Upper lobe of right lung (tissue), 1 donor: ENCODE measurements at regions not wholly inside any gene's neighbourhood (a gene's known extent, or its start where the extent isn't known, plus 50 kb on each side); places are given as distances from the start of the nearest gene placed in this dataset.

Experiments used
- ATAC-seq: fragments of 200-7000 bp; cut with Tn5 transposase; one replicate; pipeline ENCODE4 v1.9.1; 2020; ENCODE audit warnings: mild to moderate bottlenecking, moderate library complexity
- DNase-seq: peaks from one replicate; pipeline ENCODE4 v3.0.0-alpha.2; 2020
- H3K27ac ChIP-seq: fragments of 200-600 bp; one replicate; pipeline ENCODE4 v1.8.0; 2022
- H3K27me3 ChIP-seq: fragments of 200-600 bp; one replicate; pipeline ENCODE4 v1.8.0; 2022; ENCODE audit warnings: mild to moderate bottlenecking
- H3K36me3 ChIP-seq: fragments of 200-600 bp; one replicate; pipeline ENCODE4 v1.8.0; 2022
- H3K4me1 ChIP-seq: fragments of 200-600 bp; one replicate; pipeline ENCODE4 v1.8.0; 2022
- H3K4me3 ChIP-seq: fragments of 200-600 bp; one replicate; pipeline ENCODE4 v1.8.0; 2022; ENCODE audit warnings: mild to moderate bottlenecking
- H3K9me3 ChIP-seq: fragments of 200-600 bp; one replicate; pipeline ENCODE4 v1.8.0; 2022
- intact Hi-C: fragments of 100-400 bp; cut with DNase I; formaldehyde crosslinking; loops from one replicate; pipeline ENCODE4 v1.11.0; 2022
- TF ChIP-seq, protein P1 (sequence below): fragments of 200-600 bp; IDR thresholded peaks from one replicate; pipeline ENCODE4 v1.8.0; 2022; ENCODE audit warnings: antibody characterized with exemption
- donor health status: DM: no; HTN: yes; CAD: no; lungs with severe emphysema.

DNA sequence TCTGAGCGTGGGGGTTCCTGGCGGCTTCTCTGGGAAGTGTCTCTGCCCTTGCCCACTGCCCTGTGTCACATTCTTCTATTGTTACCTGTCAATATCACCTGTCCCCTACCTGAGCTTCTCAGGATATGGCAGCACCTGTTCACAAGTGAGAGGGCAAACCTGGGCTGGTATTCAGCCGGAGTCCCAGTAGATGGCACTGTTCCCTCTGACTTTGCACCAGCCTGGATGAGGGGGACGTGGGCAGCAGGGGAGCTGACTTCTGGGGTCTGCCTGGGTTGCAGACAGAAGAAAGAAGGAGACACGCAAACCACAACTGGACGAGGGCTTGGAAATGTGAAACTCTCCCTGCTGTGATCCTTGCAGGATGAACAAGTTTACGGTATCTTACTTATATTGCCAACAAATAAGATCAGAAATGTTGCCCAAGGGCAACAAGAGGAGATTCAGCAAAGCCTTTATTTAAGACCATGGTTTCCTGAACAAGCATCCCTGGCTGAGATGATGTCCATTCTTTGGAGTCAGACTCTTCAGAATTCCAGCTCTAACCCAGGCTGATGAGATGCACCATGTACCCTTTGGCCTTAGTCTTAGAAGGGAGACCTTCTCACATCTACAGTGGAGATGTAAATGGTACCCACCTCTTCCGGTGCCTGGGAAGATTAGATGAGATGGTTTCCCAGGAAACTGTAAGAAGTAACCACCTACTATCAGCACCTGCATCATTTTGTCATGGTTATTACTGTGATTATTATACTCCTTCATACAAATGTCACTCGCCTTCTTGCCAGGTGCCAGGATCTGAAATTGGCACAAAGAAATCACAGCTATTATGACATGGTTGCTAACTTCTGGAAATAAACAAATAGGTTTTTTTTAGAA is 400.0 kb upstream of the CDH4 start:
- H3K27ac ChIP-seq, result no peak overlapping the region
- H3K27me3 ChIP-seq, result no peaks in the 10 kb centered on the region
- no peaks in the 10 kb centered on the region for H3K36me3 ChIP-seq
- DNase-seq (no peak), ATAC-seq (peak; percentile 36)
- TF ChIP-seq, protein P1, sequence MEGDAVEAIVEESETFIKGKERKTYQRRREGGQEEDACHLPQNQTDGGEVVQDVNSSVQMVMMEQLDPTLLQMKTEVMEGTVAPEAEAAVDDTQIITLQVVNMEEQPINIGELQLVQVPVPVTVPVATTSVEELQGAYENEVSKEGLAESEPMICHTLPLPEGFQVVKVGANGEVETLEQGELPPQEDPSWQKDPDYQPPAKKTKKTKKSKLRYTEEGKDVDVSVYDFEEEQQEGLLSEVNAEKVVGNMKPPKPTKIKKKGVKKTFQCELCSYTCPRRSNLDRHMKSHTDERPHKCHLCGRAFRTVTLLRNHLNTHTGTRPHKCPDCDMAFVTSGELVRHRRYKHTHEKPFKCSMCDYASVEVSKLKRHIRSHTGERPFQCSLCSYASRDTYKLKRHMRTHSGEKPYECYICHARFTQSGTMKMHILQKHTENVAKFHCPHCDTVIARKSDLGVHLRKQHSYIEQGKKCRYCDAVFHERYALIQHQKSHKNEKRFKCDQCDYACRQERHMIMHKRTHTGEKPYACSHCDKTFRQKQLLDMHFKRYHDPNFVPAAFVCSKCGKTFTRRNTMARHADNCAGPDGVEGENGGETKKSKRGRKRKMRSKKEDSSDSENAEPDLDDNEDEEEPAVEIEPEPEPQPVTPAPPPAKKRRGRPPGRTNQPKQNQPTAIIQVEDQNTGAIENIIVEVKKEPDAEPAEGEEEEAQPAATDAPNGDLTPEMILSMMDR, result peak; percentile 25
- H3K9me3 ChIP-seq, result no peaks in the 10 kb centered on the region
- no peak overlapping the region for H3K4me3 ChIP-seq
- intact Hi-C loops, result no loop called here
- H3K4me1 ChIP-seq, result no peaks in the 10 kb centered on the region

DNA sequence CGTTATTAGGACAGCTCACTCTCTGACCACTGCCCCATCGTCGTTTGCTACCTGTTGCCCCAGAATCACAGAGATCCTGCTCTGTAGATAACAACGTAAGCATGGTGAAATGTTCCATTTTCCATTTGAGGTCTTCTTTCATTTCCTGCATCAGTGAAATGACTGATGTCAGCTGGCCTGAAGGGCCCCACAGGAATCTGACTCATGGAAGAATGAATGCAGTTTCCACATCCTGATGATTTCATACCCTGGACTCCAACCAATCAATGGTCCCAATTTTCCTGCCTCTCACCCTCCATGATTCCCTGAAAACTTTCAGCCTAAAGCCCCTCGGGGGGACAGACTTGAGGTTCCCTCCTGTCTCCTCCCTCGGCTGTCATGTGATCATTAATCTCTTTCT is 394.4 kb upstream of the CDH4 start:
- no peaks in the 10 kb centered on the region for H3K36me3 ChIP-seq
- no peaks in the 10 kb centered on the region for H3K9me3 ChIP-seq
- no peak for DNase-seq
- TF ChIP-seq, protein P1, result no peak
- H3K4me1 ChIP-seq, result no peaks in the 10 kb centered on the region
- H3K4me3 ChIP-seq, result no peak overlapping the region
- ATAC-seq, result no peak
- H3K27ac ChIP-seq, result no peak overlapping the region
- H3K27me3 ChIP-seq, result no peaks in the 10 kb centered on the region
- intact Hi-C loops, result no loop called here

DNA sequence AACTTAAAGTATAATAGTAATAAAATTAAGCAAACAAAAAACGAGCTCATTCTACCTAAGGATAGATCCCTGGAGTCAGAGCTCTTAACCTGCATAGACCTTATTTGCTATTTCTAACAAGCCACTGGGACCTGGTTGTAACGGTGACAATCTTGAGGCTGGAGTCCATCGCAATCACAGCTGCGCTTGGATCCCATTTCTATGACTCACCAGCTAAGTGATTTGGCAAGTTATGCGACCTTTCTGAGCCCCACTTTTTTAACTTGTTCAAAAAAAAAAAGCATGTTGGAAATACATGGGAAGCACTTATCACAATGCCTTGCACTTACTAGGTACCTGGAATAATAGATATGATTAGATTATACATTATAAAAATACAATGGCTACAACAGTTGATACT is 389.5 kb upstream of the CDH4 start:
- no peaks in the 10 kb centered on the region for H3K9me3 ChIP-seq
- DNase-seq (no peak), ATAC-seq (no peak)
- H3K4me1 ChIP-seq, result no peaks in the 10 kb centered on the region
- no peak overlapping the region for H3K4me3 ChIP-seq
- no peak overlapping the region for H3K27ac ChIP-seq
- TF ChIP-seq, protein P1, result no peak
- intact Hi-C loops, result no loop called here
- H3K27me3 ChIP-seq, result no peaks in the 10 kb centered on the region
- no peaks in the 10 kb centered on the region for H3K36me3 ChIP-seq

DNA sequence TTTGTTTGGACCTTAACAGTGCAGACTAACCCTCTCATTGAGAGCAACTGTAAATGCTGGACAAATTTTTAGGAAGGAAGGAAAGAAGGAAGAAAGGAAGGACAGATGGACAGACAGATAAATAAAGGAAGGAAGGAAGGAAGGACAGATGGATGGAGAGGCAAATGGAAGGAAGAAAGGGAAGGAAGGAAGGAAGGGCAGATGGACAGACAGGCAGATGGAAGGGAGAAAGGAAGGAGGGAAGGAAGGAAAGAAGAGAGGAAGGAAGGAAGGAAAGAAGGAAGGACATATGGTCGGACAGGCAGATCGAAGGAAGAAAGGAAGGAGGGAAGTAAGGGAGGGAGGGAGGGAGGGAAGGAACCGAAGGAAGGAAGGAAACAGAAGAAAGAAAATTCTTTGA is 388.5 kb upstream of the CDH4 start:
- Histone ChIP-seq H3K4me3 (no peak overlapping the region), H3K4me1 (no peaks in the 10 kb centered on the region), H3K27me3 (no peaks in the 10 kb centered on the region), H3K36me3 (no peaks in the 10 kb centered on the region), H3K27ac (no peak overlapping the region), H3K9me3 (no peaks in the 10 kb centered on the region)
- DNase-seq, result no peak
- no peak for ATAC-seq
- intact Hi-C loops, result no loop called here
- TF ChIP-seq, protein P1, result no peak

DNA sequence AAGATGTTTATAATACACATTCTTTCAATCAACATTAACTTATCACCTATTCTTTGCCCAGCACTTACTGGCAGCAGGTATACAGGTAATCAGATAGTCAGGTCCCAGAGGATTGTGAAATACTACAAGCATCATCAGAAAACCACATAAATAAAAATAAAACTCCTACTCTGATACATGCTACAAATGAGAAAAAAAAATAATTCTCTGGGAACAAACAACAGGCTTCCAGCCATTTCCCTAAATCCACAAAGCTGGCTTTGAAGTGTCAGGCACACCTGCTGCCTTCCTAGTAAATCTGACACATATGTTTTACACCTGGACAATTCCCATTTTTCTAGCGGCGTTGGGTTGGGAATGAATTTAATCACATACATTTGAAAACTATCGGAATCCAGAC is 384.5 kb upstream of the CDH4 start:
- H3K4me1 ChIP-seq, result no peaks in the 10 kb centered on the region
- H3K9me3 ChIP-seq, result no peaks in the 10 kb centered on the region
- intact Hi-C loops, result no loop called here
- H3K27ac ChIP-seq, result no peak overlapping the region
- ATAC-seq (no peak), DNase-seq (no peak)
- TF ChIP-seq, protein P1, result no peak
- no peak overlapping the region for H3K4me3 ChIP-seq
- no peaks in the 10 kb centered on the region for H3K27me3 ChIP-seq
- H3K36me3 ChIP-seq, result no peaks in the 10 kb centered on the region
